GM19397 (cell line): ENCODE measurements at regions not wholly inside any gene's neighbourhood (a gene's known extent, or its start where the extent isn't known, plus 50 kb on each side); places are given as distances from the start of the nearest gene placed in this dataset.

ENCODE experiments used
- ATAC-seq: cut with Tn5 transposase; IDR thresholded peaks from one replicate; pipeline ENCODE4 v1.9.1; 2021; ENCODE audit warnings: mild to moderate bottlenecking, moderate library complexity; ENCODE audit not compliant: unreplicated experiment

DNA sequence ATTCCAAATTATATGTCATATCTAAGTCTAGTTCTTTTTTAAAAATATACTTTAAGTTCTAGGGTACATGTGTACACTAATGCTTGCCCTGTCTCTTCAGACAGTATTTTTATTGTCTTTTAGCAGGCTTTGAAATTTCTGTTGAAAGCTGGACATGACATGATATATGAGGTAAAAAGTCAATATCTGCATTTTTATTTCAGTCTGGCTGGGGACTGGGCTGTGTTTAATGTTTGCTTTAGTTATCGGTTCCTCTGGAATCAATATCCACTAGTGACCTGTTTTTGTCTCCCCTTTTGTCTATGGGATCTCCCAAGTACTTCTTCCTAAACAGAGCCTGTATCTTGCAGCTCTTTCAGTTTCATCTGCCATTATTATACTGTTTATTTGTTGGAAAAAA is 786.2 kb upstream of the GJE1 start:
- no peak for ATAC-seq

DNA sequence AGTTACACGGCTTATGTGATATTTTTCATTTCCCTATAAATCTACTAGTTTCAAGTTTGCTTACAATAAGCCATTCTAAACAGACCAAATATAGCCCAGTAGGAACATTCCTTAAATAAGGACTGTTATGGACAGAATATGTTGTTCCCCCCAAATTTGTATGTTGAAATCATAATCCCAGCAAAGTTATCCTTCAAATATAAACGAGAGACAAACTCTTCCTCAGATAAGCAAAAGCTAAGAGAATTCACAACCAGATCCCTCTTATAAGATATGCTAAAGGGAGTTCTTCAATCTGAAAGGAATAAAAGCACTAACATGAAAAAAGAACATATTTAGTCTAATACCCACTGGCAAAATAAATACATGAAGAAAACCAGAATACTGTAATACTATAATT is 795.5 kb upstream of the GJE1 start:
- no peak for ATAC-seq

DNA sequence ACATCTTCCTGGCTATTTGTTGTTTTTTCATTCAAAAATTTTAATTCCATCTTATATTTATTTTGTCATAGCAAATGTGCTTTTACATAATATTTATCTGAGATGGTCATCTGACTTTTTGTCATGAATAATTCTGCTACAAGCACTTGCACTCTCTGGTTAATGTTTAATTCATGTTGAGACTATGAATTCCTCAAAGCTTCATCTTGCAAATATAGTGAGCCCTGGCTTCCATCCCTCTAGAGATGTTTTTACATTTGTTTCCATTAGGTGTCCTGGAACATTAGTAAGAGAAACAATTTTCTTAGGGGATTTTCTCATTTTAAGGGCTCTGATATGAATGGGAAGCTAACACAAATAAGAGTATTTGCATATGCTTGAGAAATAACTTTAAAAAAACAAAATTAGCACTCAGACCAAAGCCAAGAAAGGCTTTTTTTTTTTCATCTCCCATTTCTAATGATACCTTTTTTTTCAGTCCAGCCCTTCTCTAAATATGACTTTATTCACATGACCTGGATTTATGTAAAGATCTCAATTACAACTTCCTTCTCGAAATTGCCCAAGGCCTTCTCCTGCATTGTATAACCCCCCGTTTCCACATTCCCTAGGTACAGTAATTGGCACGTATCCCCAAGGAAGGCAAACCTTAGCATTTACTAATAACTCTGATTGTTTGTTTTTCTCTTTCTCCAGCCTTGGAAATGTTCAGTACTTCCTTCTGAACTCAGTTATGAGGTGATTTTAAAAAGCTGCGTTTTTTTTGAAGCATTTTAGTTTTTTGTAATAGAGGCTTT is 797.0 kb upstream of the GJE1 start:
- no peak for ATAC-seq

DNA sequence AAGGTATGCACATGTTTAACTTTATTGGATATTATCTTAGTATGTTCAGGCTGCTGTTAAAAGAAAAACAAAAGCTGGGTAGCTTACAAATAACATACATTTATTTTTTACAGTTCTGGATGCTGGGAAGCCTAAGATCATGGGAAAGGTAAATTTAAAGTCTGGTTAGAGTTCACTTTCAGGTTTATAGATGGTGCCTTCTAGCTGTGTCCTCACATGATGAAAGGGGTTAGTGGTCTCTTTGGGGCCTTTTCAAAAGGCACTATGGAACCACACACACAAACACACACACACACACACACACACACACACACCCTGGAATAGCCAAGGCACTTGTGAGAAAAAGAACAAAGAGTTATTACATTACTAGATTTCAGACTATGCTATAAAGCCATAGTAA is 805.8 kb upstream of the GJE1 start:
- no peak for ATAC-seq

DNA sequence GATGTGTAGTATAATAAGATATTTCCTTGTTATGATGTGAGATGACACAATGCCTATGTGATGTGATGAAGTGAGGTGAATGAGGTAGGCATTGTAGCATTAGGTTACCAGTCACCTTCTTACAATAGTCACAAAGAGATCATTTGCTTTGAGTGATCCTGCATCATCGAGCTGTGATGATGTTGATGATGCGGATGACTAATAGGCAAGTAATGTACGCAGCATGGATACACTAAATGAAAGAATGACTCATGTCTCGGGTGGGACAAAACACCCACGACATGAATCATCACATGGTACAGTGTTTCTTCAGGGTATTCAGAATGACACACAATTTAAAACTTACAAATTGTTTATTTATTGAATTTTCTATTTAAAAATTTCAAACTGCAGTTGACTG is 806.3 kb upstream of the GJE1 start:
- ATAC-seq, result no peak

DNA sequence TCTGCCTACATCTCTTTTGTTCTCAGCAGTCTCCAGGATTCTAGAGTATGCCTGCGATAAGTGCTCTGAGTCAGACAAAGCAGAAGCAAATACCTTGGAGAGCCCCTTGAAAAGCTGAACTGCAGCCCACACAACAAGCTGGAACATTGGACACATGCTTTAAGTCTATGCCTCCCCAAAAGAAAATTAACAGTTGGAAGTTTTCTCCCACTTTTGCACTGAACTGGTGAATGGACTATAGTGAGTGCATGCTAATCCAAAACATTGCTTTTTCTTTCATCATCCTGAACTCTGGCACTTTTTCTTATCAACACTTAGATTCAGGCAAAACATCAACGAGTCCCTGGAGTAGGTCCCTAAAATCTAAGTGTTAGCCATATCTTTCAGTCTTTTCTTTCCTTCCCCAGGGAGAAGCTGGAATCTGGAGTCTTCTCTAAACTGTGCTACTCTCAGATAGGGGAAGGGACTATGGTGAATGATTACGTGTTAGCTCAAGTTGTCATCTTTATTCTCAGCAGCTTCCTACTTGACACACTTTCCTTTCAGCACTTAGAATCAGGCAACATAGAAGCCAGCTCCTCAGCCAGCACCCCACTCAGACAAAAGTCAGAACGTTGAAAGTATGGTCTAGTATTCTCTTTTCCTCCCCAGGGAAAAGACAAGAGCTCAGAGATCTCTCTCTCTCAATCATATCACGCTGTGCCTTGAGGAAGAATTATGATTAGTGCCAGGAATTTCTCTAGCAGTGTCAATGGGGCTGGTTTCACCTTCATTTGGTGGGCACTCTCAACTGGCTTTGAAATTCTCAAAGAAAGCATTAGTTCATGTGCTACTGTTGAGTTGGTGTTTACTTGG is 811.0 kb upstream of the GJE1 start:
- no peak for ATAC-seq

DNA sequence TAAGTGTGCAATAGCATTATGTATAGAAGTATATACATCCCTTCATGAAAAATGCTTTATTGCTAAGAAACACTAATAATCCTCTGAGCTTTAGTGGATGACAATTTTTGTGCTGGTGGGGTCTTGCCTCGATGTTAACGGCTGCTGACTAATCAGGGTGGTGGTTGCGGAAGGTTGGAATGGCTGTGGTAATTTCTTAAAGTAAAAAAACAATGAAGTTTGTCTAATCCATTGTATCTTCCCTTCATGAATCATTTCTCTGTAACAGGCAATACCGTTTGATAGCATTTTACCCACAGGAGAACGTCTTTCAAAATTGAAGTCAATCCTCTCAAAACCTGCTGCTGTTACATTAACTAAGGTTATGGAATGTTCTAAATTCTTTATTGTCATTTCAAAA is 816.5 kb upstream of the GJE1 start:
- no peak for ATAC-seq

DNA sequence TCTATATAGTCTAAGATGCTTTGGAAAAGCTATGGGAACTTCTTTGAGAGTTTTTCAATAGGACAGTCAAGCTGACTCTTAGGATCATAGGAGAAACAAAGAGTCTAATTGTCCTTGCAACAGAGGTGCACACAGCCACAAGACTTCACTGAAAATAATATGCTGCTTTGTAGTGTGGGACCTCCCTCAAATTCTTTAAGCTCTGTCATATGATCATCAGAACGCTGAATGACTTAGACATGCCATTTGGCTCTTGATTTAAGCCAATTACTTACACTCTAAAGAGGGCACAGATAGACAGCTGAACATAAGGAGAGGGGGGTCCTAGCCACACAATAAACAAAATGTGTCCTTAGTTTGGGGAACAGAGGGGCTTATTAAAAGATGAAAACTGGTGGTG is 818.7 kb upstream of the GJE1 start:
- ATAC-seq, result no peak

DNA sequence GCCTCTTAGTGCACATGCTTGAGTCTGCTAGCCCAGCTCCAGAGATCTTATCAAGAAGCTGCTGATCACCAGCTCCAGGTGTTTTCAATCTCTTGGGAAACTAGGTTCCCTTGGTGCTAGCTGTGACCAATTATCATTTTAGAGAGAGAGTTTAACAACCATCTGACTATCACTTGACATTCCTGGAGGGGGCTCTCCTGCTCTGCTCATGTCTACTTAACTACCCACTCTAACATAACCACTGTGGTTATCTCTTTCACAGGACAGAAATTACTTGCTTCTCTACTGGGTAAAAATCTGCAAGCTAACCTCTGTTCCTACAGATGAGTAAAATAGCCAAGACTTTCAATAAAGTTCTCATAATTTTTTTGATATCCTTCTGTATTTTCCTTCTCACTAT is 823.4 kb upstream of the GJE1 start:
- ATAC-seq, result no peak

DNA sequence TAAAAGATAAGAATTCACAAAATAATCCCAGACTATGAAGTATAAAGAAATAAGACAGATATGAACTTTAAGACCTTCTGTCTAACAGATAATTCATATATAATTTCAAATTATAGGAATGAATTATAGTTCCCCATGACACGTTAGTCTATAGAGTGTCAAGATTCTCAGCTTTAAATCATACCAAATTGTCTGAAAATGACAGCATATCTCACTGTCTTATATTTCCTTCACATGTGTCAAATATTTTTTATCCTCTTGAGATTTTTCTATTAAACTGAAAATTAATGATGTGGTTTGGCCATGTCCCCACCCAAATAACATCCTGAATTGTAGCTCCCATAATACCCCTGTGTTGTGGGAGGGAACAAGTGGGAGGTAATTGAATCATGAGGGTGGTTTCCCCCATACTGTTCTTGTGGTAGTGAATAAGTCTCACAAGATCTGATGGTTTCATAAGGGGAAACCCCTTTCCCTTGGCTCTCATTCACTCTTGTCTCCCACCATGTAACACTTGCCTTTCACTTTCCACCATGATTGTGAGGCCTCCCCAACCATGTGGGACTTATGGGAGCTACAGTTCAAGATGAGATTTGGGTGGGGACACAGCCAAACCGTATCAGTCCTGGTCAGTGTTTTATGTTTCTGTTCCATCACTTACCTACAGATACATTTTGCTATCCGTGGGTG is 825.3 kb upstream of the GJE1 start:
- no peak for ATAC-seq

DNA sequence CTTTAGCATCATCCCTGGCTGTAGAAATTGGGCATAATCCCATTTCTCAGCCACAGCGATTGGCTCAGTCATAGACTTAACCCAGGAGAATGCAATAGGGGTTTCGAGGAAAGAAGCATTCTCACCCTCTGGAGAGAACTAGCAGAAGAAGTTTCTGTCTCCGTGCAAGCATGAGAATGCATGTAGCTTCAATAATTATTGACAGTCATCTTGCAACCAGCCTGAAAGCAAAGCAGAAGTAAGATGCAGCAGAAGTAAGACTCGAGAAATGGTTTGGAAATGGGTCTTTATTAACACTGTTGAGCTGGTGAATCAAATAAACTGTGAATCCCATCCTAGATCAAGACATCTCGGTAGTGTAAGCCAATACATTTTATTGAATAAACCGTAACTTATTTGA is 828.8 kb upstream of the GJE1 start:
- ATAC-seq, result no peak

DNA sequence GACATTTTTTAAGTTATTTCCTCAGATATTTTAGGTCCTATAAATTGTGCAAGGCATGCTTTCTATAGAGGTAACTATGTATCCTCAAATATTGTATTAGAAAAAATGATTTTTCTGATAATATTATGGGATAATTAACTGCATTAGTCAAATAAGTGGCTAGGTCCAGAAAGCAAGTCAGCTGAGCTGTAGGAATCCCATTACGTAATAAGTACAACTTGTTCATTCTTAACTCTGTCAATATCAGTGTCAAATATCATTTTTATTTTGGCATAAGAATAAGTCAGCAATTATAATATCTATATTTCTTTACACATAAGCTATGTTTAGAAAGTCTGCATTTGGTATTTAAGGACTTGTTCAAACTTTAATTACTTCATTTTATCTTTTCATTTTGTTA is 830.9 kb upstream of the GJE1 start:
- ATAC-seq, result no peak

DNA sequence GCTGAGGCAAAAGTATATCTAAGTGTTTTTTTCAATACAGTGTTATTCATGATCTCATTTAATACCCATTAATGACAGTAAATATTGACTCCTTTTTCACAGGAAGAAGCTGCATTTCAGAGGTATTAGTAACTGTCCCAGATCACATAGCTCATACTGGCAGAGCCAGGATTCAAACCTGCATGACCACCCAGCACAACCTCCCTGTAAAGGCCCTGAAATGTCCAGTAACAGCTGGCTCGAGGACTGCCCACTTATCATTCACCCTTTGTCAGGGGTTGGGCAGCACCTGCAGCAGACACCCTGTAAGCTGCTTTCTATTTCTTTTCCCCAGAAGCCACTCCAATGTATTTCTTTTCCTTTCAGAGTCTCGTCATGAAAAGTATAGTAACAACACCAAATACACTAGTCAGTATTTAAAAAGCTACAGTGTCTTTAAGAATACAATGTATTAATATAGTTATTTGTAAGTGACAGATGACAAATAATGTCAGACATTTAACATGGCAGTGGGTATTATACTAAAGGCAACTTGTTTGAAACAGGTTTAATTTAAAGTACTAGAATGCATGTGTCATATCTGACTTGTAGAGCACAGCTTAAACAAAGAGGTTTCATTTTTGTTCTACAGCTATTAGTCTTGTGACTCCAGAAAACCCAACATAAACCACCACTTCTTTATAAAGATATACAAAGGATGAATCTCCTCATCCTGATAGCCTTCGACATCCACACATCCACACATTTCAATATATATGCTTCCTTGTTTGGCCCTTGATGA is 841.6 kb upstream of the GJE1 start:
- ATAC-seq, result no peak

DNA sequence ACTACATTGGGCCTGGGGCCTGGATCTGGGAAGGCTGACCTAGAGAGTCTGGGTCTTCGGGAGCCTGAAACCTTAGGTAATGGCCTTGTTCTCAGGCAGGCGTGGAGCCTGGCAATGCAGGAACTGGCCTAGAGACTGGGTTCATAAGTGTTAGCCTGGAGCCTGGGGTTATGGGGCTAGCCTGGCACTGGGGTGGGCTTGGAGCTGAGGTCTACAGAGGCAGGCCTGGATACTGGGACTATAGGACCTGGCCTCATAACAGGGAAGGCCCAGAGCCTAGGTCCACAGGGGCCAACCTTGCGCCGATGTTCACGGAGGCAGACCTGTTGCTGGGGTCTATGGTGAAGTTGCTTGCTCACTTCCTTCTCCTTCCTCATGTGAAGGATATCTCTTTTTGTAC is 843.8 kb upstream of the GJE1 start:
- no peak for ATAC-seq

DNA sequence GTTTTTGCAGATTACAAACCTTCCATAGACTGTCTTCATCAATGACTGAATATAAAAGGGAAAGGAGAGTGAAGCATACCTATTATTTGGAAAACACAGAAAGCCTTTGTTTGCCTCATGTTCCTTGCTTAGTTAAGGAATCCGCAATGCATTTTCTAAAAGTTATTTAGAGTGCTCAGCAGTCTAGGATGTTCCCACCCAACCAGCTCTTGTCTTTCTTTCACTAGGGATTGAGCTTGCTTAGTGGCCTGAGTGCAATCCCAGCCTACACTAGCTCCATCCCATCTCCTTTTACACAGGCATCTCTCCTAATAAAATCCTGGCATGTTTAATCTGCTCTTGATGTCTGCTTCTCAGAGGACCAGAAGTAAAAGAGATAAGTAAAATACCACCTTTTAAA is 850.5 kb upstream of the GJE1 start:
- no peak for ATAC-seq

DNA sequence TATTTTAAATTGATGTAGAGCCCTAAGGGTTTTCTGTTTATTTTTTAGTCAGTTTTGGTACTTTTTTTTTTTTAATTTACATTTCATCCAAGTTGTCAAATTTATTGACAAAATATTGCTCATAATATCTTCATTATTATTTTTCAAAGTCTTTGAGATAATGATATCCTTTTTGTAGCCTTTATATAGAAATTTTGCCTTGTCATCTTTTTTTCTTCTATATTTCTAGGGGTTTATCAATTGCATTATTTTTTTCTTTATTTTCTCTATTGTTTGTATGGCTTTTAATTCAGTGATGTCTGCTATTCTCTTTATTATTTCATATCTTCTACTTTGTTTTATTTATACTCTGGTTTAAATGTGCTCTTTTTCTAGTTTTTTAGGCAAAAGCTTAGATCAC is 863.0 kb upstream of the GJE1 start:
- no peak for ATAC-seq

DNA sequence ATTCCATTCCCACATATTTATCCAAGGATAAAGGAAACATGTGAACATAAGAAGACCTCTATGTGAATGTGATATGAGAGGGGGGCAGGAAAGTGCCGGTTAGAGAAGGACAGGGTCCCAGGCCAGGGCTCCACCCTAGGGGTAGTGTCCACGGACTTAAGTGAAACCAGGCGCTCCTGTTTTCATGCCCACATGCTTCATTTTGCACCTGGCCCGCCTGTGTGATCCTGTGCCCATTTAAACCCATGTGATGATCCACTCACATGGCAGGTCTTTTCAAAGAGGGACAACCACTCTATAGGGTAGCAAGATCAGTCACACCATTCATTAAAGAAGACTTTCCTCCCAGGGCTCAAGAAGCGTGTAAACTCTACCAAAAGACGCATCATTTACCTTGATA is 865.3 kb upstream of the GJE1 start:
- ATAC-seq, result no peak

DNA sequence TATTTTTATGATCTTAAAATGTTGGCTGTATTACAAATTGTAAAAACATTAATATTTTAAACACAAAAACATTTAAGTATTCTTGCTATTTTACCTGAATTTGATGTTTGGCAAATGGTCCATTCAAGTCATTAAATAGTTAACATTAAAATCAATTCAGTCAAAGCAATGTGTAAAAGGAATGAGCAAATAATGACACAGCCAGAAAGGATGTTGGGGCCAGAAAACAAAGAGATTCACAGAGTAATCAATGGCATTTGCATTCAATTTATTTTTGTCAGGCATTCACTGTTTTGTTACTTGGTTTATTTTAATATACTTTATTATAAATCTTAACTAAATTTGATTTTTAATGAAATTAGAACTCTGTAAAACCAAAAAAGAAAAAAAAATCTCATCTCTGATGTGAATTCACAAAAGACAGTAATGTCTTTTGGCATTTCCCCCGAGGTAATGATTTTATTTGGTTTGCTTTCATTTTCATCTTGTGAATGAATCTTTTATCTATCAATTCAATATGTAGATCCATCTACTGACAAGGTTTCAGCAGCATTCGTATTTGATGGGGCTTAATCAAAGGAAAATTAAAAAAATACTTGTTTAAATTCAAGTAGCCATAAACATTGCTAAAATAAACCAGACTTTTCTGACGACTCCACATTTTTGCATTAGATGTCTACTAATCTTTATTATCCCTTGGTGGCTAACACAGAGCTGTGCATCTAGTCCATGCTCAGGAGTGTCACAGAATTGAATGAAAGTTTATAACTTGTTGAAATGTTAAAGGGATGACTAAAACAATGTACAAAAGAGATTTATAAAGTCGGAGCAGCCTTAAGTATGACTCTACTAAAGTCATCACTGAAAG is 866.7 kb upstream of the GJE1 start:
- ATAC-seq, result no peak

DNA sequence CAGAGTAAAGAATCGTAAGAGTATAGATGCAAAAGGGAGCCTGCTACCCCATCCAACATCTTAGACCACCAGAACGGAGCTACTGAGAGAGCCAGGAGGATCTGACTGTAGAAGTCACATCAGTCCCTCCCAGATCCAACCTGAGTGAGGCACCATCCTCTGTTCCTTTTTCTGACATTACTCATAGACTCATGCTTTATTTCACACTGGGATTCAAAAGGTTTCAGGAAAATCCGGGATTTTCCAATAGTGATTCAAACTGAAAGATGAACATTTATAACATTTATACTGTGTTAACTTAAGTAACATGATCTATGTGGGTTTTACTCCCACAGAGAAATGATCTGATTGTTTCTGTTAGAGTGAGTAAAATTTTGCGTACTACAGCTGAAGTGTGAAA is 868.6 kb upstream of the GJE1 start:
- ATAC-seq, result no peak

DNA sequence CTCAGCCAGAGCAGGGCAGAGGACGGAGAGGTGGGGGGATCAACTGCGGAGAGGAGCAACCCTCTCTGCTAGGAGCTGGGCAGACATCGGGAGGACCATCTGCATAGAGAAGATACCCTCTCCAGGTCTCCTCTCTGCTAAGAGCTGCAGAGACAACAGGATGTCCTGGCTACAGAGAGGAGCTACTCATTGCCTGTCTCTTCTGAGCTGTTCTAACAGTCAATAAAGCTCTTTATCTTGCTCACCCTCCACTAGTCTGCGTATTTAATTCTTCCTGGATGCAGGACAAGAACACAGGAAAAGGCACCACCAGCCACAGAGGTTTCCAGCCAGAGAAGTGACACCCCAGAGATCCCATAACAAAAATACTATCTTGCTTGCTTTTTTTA is 871.1 kb upstream of the GJE1 start:
- ATAC-seq, result no peak
